Thoracic aorta (tissue), 2 donors: ENCODE measurements at regions not wholly inside any gene's neighbourhood (a gene's known extent, or its start where the extent isn't known, plus 50 kb on each side); places are given as distances from the start of the nearest gene placed in this dataset.

Experiments
- ATAC-seq: fragments of 150-250 bp; one replicate; pipeline ENCODE4 v1.8.0; 2017; ENCODE audit warnings: low read depth; ENCODE audit not compliant: insufficient number of reproducible peaks, low FRiP score
- DNase-seq: peaks from one replicate; pipeline ENCODE4 v3.0.0-alpha.2; 2020; ENCODE audit warnings: low spot score
- H3K27ac ChIP-seq, 2 donors: fragments of 200-600 bp; sonication (generic); 1 replicate in 1 of 2; 2 replicates in 1 of 2; pipeline ENCODE4 v1.5.1; 2016; ENCODE audit warnings: mild to moderate bottlenecking in 2 of 2, moderate library complexity in 2 of 2
- H3K27me3 ChIP-seq: fragments of 200-600 bp; sonication (generic); replicated peaks from 2 replicates; pipeline ENCODE4 v1.6.0; 2016; ENCODE audit warnings: mild to moderate bottlenecking; ENCODE audit not compliant: insufficient read depth
- H3K36me3 ChIP-seq: fragments of 200-600 bp; sonication (generic); one replicate; pipeline ENCODE4 v1.5.1; 2016
- H3K4me1 ChIP-seq, 2 donors: fragments of 200-600 bp; sonication (generic); 1 replicate in 1 of 2; 2 replicates in 1 of 2; pipeline versions ENCODE4 v1.5.1 to v1.6.0; 2016; ENCODE audit warnings: low read depth in 2 of 2, mild to moderate bottlenecking in 1 of 2; ENCODE audit not compliant: control insufficient read depth in 1 of 2
- H3K4me3 ChIP-seq: fragments of 200-600 bp; sonication (generic); 2 replicates; pipeline ENCODE4 v1.5.1; 2016; ENCODE audit warnings: mild to moderate bottlenecking
- H3K9me3 ChIP-seq: fragments of 200-600 bp; sonication (generic); 2 replicates; pipeline ENCODE4 v1.5.1; 2016
- CTCF ChIP-seq: fragments of 200-600 bp; sonication (generic); IDR thresholded peaks from one replicate; pipeline ENCODE4 v1.5.1; 2019; ENCODE audit warnings: antibody characterized with exemption

GRCh38 chr3:40745381-40746106 is 220.8 kb downstream of the ZNF621 start:
- no peak for TF ChIP-seq CTCF
- ATAC-seq, result no peak
- H3K9me3 ChIP-seq, result no peaks in the 10 kb centered on the region

GRCh38 chr3:40751666-40752065 is 226.9 kb downstream of the ZNF621 start:
- Histone ChIP-seq H3K27ac (no peak overlapping the region), H3K36me3 (no peaks in the 10 kb centered on the region)
- TF ChIP-seq CTCF, result no peak

More at GRCh38 chr3:40745381-40746106, 220.8 kb downstream of the ZNF621 start:
- Histone ChIP-seq H3K27me3 (no peaks in the 10 kb centered on the region), H3K4me3 (no peak overlapping the region), H3K36me3 (no peaks in the 10 kb centered on the region), H3K4me1 (no peaks in the 10 kb centered on the region), H3K27ac (no peak overlapping the region)
- no peak for DNase-seq

GRCh38 chr3:40752492-40752891 is 227.7 kb downstream of the ZNF621 start:
- no peak overlapping the region for H3K27ac ChIP-seq
- no peaks in the 10 kb centered on the region for H3K36me3 ChIP-seq
- DNase-seq (no peak), ATAC-seq (no peak)
- H3K4me1 ChIP-seq, result no peaks in the 10 kb centered on the region
- no peaks in the 10 kb centered on the region for H3K9me3 ChIP-seq
- H3K27me3 ChIP-seq, result no peaks in the 10 kb centered on the region
- no peak for TF ChIP-seq CTCF
- no peak overlapping the region for H3K4me3 ChIP-seq

More at GRCh38 chr3:40751666-40752065, 226.9 kb downstream of the ZNF621 start:
- Histone ChIP-seq H3K4me1 (no peaks in the 10 kb centered on the region), H3K9me3 (no peaks in the 10 kb centered on the region), H3K4me3 (no peak overlapping the region), H3K27me3 (no peaks in the 10 kb centered on the region)
- no peak for DNase-seq
- ATAC-seq, result no peak

GRCh38 chr3:40753291-40753770 is 228.6 kb downstream of the ZNF621 start:
- DNase-seq, result no peak
- Histone ChIP-seq H3K36me3 (no peaks in the 10 kb centered on the region), H3K27ac (no peak overlapping the region), H3K27me3 (no peaks in the 10 kb centered on the region), H3K9me3 (no peaks in the 10 kb centered on the region), H3K4me3 (no peak overlapping the region), H3K4me1 (no peaks in the 10 kb centered on the region)
- no peak for TF ChIP-seq CTCF
- no peak for ATAC-seq

- DNase-seq, result no peak
- H3K4me3 ChIP-seq, result no peak overlapping the region
- H3K4me1 ChIP-seq, result no peaks in the 10 kb centered on the region
- TF ChIP-seq CTCF, result no peak
- H3K27ac ChIP-seq, result no peak overlapping the region
- H3K27me3 ChIP-seq, result no peaks in the 10 kb centered on the region
- no peaks in the 10 kb centered on the region for H3K9me3 ChIP-seq
- no peaks in the 10 kb centered on the region for H3K36me3 ChIP-seq
- ATAC-seq, result no peak
Observed at GRCh38 chr3:40753951-40754350, 229.2 kb downstream of the ZNF621 start.
